Spleen (tissue), 11 donors: ENCODE measurements at regions not wholly inside any gene's neighbourhood (a gene's known extent, or its start where the extent isn't known, plus 50 kb on each side); places are given as distances from the start of the nearest gene placed in this dataset.
"Not testable (repeated sequence)": the region's sequence is repeated elsewhere in the genome, so short reads cannot be mapped to it uniquely, and the experiment has no call there.

ENCODE experiments used
- DNase-seq: peaks from one replicate; pipeline ENCODE4 v3.0.0-alpha.2; 2020
- H3K27ac ChIP-seq, 8 donors: fragments of 200-600 bp; sonication (generic) in 7 of 8; 1 replicate in 4 of 8; 2 replicates in 4 of 8; pipeline versions ENCODE4 v1.5.0 to v1.8.0; 2016 to 2021; ENCODE audit warnings: inconsistent platforms in 4 of 8, mild to moderate bottlenecking in 4 of 8, moderate library complexity in 1 of 8
- H3K27me3 ChIP-seq, 7 donors: fragments of 200-600 bp; sonication (generic) in 6 of 7; replicated peaks in 1 of 7; 1 replicate in 4 of 7; 2 replicates in 3 of 7; pipeline versions ENCODE4 v1.5.0 to v1.8.0; 2016 to 2021; ENCODE audit warnings: inconsistent platforms in 3 of 7, mild to moderate bottlenecking in 1 of 7
- H3K36me3 ChIP-seq, 6 donors: fragments of 200-600 bp; sonication (generic) in 5 of 6; 1 replicate in 4 of 6; 2 replicates in 2 of 6; pipeline versions ENCODE4 v1.5.0 to v1.8.0; 2016 to 2021; ENCODE audit warnings: inconsistent platforms in 2 of 6
- H3K4me1 ChIP-seq, 6 donors: fragments of 200-600 bp; sonication (generic) in 5 of 6; 1 replicate in 3 of 6; 2 replicates in 3 of 6; pipeline versions ENCODE4 v1.5.0 to v1.8.0; 2016 to 2021; ENCODE audit warnings: inconsistent platforms in 3 of 6
- H3K4me3 ChIP-seq, 8 donors: fragments of 200-600 bp; sonication (generic) in 7 of 8; 1 replicate in 4 of 8; 2 replicates in 4 of 8; pipeline versions ENCODE4 v1.5.0 to v1.8.0; 2016 to 2021; ENCODE audit warnings: inconsistent platforms in 4 of 8, mild to moderate bottlenecking in 4 of 8, moderate library complexity in 2 of 8
- H3K9me3 ChIP-seq, 8 donors: fragments of 200-600 bp; sonication (generic) in 7 of 8; 1 replicate in 4 of 8; 2 replicates in 4 of 8; pipeline versions ENCODE4 v1.5.0 to v1.8.0; 2016 to 2021; ENCODE audit warnings: inconsistent platforms in 4 of 8
- POLR2A ChIP-seq, 3 donors: fragments of 450-650 bp; IDR thresholded peaks; one replicate each; pipeline ENCODE4 v1.5.1; 2017; ENCODE audit warnings: antibody characterized with exemption in 3 of 3, mild to moderate bottlenecking in 1 of 3
- POLR2AphosphoS5 ChIP-seq, 3 donors: sonication (generic); formaldehyde crosslinking; IDR thresholded peaks; one replicate each; pipeline ENCODE4 v1.5.1; 2017; ENCODE audit warnings: antibody characterized with exemption in 3 of 3
- WGBS, 5 donors: extraction: QIAGEN DNeasy Blood & Tissue Kit in 3 of 5; methylation state at CpG; one replicate each; pipeline versions ENCODE4 v1.1.5 to v1.1.7; 2013 to 2018; 5-methylcytosine and 5-hydroxymethylcytosine counted together
- intact Hi-C: fragments of 100-400 bp; cut with DNase I; formaldehyde crosslinking; loops from one replicate; pipeline ENCODE4 v1.15.0; 2023; ENCODE audit warnings: low total_unique reads
- TF ChIP-seq, protein P1 (sequence below), 11 experiments: fragments of 200-600 bp in 7 of 11; fragments of 450-650 bp in 4 of 11; sonication (generic) in 4 of 11; IDR thresholded peaks in 8 of 11; conservative IDR thresholded peaks in 3 of 11; 1 replicate in 7 of 11; 2 replicates in 4 of 11; pipeline versions ENCODE4 v1.4.0 to v1.8.0; 2016 to 2021; ENCODE audit warnings: antibody characterized with exemption in 11 of 11, inconsistent platforms in 4 of 11, mild to moderate bottlenecking in 1 of 11
- donor health status: healthy with polysubstance abuse.
- donor health status: DM: no; HTN: no; CAD: no; lungs with moderate emphysema.
- donor health status: DM: no; HTN: no; CAD: no.
- donor health status: Bipolar disorder and iron deficiency.
- donor health status: healthy.
- donor health status: DM: no; HTN: no; CAD: no.
- donor health status: DM: yes; HTN: yes; CAD: no.

DNA sequence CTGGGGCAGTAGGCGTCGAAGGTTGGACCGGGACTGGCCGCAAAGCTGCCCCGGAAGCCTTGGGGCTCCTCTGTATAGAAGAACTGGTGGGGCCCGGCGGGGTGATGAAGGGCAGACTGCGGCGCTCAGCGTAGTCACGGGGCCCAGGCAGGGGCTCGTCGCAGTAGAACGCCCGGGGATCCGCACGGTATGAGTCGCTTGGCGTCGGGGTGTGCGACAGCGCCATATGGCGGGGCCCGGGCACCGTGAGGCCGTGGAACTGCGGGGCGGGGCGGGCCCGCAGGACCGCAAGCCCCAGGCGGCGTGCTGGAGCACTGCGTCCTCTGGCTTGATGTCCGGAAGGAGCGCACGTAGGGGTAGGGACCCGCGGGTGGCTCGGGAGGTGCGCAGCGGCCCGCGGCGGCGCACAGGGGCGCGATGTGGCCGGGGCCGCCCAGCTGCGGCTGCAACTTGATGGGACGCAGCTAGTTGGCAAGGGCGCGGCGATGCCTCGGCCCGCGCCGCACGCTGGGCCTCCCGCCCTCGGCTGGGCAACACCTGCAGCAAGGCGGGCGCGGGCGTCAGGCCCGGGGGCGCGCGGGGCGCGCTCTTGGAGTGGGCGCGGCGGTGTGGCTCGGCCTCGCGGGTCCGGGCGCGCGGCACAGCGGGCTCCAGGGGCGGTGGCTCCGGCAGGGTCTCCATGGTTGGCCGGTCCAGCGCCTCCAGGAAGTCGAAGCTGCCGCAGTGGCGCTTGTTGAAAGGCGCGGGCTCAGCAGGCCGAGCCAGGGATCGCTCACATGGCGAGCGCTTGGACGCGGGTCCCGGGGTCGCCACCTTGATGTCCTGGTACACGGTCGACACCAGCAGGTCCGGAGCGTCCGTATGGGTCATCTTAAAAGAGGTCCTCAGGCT, 251.4 kb downstream of the ANKRD30B start:
- WGBS, 5 donors, result 26 to 54% (median 39%) methylated on average over 9 to 105 of the region's 105 CpGs
- H3K4me3 ChIP-seq, result no peak overlapping the region
- no peaks in the 10 kb centered on the region for H3K36me3 ChIP-seq
- peaks cover 0 to 72% (median 37%) of the 10 kb centered on the region in 8 donors for H3K9me3 ChIP-seq
- no peaks in the 10 kb centered on the region for H3K27me3 ChIP-seq
- TF ChIP-seq, protein P1, sequence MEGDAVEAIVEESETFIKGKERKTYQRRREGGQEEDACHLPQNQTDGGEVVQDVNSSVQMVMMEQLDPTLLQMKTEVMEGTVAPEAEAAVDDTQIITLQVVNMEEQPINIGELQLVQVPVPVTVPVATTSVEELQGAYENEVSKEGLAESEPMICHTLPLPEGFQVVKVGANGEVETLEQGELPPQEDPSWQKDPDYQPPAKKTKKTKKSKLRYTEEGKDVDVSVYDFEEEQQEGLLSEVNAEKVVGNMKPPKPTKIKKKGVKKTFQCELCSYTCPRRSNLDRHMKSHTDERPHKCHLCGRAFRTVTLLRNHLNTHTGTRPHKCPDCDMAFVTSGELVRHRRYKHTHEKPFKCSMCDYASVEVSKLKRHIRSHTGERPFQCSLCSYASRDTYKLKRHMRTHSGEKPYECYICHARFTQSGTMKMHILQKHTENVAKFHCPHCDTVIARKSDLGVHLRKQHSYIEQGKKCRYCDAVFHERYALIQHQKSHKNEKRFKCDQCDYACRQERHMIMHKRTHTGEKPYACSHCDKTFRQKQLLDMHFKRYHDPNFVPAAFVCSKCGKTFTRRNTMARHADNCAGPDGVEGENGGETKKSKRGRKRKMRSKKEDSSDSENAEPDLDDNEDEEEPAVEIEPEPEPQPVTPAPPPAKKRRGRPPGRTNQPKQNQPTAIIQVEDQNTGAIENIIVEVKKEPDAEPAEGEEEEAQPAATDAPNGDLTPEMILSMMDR (IDR thresholded peaks at IDR 0.05 in 8 of 11, conservative IDR thresholded peaks at IDR 0.05 in 3 of 11), result no peak
- TF ChIP-seq POLR2A (IDR thresholded peaks at IDR 0.05), result no peak
- no peak for TF ChIP-seq POLR2AphosphoS5 (IDR thresholded peaks at IDR 0.05)
- no peaks in the 10 kb centered on the region for H3K4me1 ChIP-seq
- intact Hi-C loops, result no loop called here
- peak; percentile 58 for DNase-seq
- no peak overlapping the region for H3K27ac ChIP-seq

DNA sequence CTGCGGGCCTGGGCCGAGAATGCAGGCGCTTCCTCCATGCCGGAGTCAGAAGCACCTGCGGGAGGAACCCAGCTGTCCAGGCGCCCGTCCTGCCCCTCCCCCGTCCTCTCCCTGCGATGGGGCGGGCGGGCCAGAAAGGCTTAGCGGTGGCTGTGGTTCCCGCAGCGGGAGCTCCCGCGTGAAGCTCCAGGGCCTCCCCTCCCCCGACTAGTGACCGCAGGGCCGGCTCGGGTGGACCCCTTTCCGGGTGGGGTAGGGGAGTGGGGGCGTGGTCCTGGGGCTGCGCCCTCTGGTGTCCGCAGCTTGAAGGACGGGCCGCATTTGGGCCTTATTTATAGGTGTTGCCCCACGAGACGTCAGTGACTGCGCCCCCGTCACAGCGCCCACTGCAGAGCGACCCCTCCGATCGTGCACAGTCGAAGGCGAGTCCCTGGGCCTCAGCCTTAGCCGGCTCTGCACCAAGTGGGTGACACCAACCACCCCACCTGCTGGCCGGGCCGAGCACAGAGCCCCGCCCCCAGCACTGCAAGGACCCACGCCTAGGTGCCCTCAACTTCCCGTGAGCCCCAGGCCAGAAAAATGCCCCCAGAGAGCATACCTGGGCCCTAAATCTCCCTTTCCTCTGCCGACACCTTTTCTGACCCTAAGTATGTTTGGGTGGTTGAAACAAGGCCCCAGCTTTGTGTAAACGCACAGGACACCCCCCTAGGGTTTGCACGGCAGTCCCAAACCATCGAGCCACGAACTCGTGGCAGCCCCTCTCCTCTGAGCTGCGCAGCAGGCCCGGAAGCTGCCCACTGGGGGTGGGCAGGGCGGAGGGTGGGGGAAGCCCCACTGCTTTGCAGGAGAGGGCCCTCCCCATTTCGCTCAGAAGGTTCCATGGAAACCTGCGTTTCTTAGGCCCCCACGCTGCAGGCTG, 252.4 kb downstream of the ANKRD30B start:
- Histone ChIP-seq H3K9me3 (peaks cover 0 to 82% (median 37%) of the 10 kb centered on the region in 8 donors), H3K4me3 (peak overlapping the region in 1 of 8 donors; percentile 10)
- H3K27ac ChIP-seq, H3K36me3 ChIP-seq, H3K27me3 ChIP-seq, H3K4me1 ChIP-seq, intact Hi-C loops, DNase-seq: not testable (repeated sequence)
- 52 to 84% (median 55%) methylated on average over 21 to 54 of the region's 54 CpGs for WGBS, 5 donors

DNA sequence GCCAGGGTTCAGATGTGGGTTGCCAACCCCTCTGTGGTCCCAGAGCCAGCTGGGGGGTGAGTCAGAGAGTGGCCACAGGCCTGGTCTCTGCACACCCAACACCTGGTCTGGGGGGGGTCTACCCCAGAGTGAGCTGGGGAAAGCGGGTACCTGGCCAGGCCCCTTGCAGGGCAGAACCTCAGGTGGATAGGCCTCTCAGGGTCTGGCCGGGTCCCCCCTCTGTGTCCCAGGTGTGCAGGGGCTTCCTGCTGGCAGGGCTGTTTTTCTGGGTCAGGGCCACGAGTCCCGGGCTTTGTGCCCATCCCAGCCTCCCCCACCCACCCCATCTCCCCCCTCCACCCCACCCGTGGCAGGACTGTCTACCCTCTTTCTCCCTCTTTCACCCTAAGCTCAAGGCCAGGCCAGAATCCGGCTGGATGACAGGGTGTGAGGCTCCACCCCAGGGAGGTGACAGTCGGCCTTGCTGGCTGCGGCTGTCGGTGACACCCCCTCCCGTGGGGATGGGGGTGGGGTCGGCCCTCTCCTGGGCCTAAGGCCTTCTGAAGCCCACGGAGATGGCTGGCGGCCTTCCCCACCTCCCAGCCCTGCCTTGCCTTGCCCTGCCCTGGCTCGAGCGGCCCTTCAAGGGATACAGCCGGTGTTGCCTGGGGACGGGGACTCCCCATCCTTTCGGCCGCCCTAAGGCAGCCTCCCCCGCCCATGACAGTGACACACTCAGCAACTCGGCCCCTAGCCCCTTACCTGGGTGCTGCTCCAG, 253.2 kb downstream of the ANKRD30B start:
- peak; percentile 54 for DNase-seq
- 88 to 94% (median 90%) methylated on average over 8 to 21 of the region's 21 CpGs for WGBS, 5 donors

DNA sequence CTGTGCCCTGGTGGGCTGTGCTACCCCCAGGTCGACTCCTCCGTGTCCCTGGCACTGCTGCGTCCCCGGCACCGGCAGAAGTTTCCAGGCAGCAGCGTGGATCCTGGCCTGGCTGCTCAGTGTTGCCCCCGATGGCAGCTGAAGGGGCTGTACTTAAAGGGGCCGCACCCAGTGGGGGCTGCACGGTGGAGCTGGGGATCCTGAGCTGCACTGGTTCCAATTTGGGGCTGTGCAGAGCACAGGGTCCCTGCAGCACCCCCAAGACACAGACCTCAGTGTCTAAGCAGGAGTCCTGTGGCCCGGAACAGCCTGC, 253.8 kb downstream of the ANKRD30B start:
- WGBS, 5 donors, result 75 to 100% (median 83%) methylated on average over 1 to 10 of the region's 10 CpGs
- H3K27ac ChIP-seq, intact Hi-C loops, H3K36me3 ChIP-seq, H3K27me3 ChIP-seq, H3K4me1 ChIP-seq, H3K4me3 ChIP-seq: not testable (repeated sequence)
- H3K9me3 ChIP-seq, result peaks cover 0 to 88% (median 37%) of the 10 kb centered on the region in 8 donors
- DNase-seq, result peak; percentile 58

More for the DNA sequence above, 253.2 kb downstream of the ANKRD30B start:
- H3K4me3 ChIP-seq, intact Hi-C loops, H3K36me3 ChIP-seq, H3K27ac ChIP-seq, H3K27me3 ChIP-seq, H3K4me1 ChIP-seq: not testable (repeated sequence)
- H3K9me3 ChIP-seq, result peaks cover 0 to 88% (median 37%) of the 10 kb centered on the region in 8 donors

DNA sequence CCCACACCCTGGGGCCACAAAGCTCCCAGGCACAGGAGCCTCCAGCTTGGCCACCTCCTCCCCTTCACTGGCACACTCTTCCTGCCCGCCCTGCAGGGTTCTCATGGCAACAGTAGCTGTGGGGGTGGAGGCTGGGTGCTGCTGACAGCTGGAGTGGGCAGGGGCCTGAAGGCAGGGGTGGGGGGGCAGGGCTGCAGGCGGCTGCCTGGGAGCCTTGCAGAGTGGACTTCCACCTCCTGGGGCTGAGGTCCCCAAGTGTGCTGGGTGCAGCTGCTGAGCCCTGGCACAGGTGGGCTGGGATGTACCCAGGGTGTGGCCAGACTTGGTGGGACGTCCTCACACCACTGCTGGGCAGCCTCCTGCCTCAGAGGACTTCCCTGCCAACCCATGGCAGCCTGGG, 254.8 kb downstream of the ANKRD30B start:
- DNase-seq, H3K27ac ChIP-seq, H3K27me3 ChIP-seq, H3K36me3 ChIP-seq, H3K4me3 ChIP-seq, H3K4me1 ChIP-seq, intact Hi-C loops: not testable (repeated sequence)
- peaks cover 0 to 81% (median 33%) of the 10 kb centered on the region in 8 donors for H3K9me3 ChIP-seq
- 11 to 74% (median 65%) methylated on average over 1 to 3 of the region's 3 CpGs for WGBS, 5 donors

DNA sequence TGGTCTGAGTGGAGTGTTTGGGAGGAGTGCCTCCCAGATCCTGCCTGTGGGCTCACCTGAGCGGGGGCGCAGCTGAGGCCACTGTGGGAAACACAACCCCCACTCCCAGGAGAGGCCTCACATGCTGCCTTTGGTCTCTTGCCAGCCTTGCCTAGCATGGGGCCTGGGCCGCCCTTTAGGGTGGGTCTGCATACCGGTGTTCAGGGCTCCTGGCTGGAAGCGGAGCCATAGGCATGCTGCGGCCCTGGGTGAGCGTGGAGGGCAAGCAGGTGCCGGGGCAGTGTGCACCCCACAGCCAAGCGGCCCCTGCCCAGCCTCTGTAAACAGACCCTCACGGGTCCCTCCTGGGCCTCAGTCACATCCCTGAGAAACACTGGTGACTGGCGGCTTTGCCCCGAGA, 255.3 kb downstream of the ANKRD30B start:
- intact Hi-C loops, H3K27me3 ChIP-seq, H3K4me1 ChIP-seq, H3K4me3 ChIP-seq, H3K27ac ChIP-seq, H3K36me3 ChIP-seq: not testable (repeated sequence)
- WGBS, 5 donors, result 85 to 98% (median 93%) methylated on average over 2 to 12 of the region's 12 CpGs
- H3K9me3 ChIP-seq, result peaks cover 0 to 76% (median 29%) of the 10 kb centered on the region in 8 donors
- DNase-seq, result peak; percentile 61

DNA sequence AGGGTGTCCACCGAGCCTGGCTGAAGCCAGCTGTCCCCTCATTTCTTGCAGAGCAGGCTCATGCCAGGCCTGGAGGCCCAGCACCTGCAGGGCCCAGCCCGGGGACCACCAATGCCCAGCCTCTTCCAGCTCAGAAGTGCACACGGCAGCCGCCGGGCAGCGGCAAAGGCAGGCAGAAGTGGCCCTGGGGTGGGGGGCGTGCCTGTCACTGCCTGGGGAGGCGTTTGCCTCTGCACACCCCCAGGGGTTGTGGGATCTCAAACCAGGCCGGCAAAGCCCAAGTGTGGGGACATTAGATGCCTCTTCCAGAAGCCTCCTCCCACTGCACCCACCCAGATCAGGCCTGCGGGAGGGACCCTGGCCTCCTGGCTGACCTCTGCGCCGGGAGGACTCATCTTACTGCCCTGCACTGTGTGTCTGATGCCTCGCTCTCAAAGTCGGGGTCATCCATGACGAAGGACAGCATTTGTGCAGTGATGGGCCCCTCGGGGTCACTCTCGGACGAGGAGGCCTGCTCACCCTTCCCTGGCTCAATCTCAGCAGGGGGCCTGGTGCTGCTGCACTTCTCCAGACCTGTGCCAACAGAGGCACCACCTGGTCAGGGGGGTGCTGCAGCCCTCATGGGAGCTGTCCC, 255.8 kb downstream of the ANKRD30B start:
- H3K27ac ChIP-seq, H3K27me3 ChIP-seq, H3K4me1 ChIP-seq, H3K36me3 ChIP-seq, intact Hi-C loops, H3K4me3 ChIP-seq: not testable (repeated sequence)
- 87 to 97% (median 90%) methylated on average over 11 to 18 of the region's 18 CpGs for WGBS, 5 donors
- peak; percentile 59 for DNase-seq
- H3K9me3 ChIP-seq, result peaks cover 0 to 71% (median 24%) of the 10 kb centered on the region in 8 donors

DNA sequence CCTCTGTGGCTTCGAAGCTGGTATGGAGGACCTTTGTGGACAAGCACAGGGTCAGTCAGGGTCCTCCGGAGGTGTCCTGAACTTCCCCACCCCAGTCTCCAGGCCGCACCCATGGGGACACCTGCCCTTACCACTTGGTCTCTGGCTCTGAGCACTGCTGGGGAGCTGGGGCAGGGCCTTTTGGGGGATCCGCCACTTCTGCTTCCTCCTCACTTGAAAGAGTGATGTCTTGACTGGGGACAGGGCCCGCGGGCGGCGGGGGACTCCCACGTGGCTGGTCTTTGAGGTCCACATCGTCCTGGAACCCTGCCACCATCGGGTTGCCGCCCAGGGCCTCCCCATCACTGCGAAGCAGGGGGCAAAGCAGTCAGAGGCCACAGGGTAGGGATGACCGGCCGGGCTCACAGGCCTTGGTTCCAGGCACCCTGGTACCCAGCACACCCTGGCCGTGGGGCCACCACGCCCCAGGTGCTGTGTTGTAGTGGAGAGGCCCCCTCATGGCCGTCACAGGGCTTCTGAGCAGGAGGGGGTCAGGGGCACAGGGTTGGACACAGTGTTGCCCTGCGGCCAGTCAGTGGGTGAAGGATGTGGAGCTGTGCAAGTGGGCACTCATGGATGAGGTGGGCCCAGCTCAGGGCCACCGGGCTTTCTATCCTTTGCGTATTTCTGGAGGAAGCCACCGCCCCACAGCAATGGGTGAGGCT, 256.4 kb downstream of the ANKRD30B start:
- DNase-seq, result peak; percentile 51
- intact Hi-C loops, H3K4me3 ChIP-seq, H3K4me1 ChIP-seq, H3K27me3 ChIP-seq, H3K27ac ChIP-seq, H3K36me3 ChIP-seq: not testable (repeated sequence)
- H3K9me3 ChIP-seq, result peaks cover 0 to 64% (median 17%) of the 10 kb centered on the region in 8 donors
- WGBS, 5 donors, result 88 to 95% (median 90%) methylated on average over 13 to 22 of the region's 22 CpGs
